IMR-90 (cell line): ENCODE measurements at regions not wholly inside any gene's neighbourhood (a gene's known extent, or its start where the extent isn't known, plus 50 kb on each side); places are given as distances from the start of the nearest gene placed in this dataset.
"Not testable (repeated sequence)": the region's sequence is repeated elsewhere in the genome, so short reads cannot be mapped to it uniquely, and the experiment has no call there.

ENCODE experiments used
- ATAC-seq: fragments of 200-7000 bp; cut with Tn5 transposase; 2 replicates; pipeline ENCODE4 v1.9.1; 2020; ENCODE audit warnings: low read depth, mild to moderate bottlenecking, moderate library complexity
- BruUV-seq: library from RNA; stranded (reverse); fragments of 400-500 nt; replicated peaks from 2 replicates; lab custom pipeline; 2021; lab: Mats Ljungman, UMichigan
- CTCF ChIA-PET: fragments of 300-600 bp; formaldehyde crosslinking; extraction: SDS; loops from one replicate; lab custom pipeline; 2021; ENCODE audit warnings: antibody characterized with exemption; lab: Yijun Ruan, JAX
- POLR2A ChIA-PET: fragments of 300-600 bp; sonication (Branson Sonifier 250); formaldehyde crosslinking; loops from one replicate; lab custom pipeline; 2022; ENCODE audit warnings: antibody characterized with exemption; ENCODE audit not compliant: unreplicated experiment; lab: Charles Lee
- DNase-seq: peaks from one replicate; pipeline ENCODE4 v3.0.0; 2013
- H2AFZ ChIP-seq: replicated peaks from 2 replicates; pipeline ENCODE3; 2013; ENCODE audit warnings: low read length, mild to moderate bottlenecking; ENCODE audit not compliant: poor library complexity
- H2AK5ac ChIP-seq: 2 replicates; pipeline ENCODE4 v1.6.1; 2013; ENCODE audit warnings: low read depth, low read length, inconsistent platforms
- H2AK9ac ChIP-seq: replicated peaks from 2 replicates; pipeline ENCODE3; 2013; ENCODE audit warnings: mild to moderate bottlenecking, low read depth, low read length, moderate library complexity; ENCODE audit not compliant: poor library complexity
- H2BK120ac ChIP-seq: 2 replicates; pipeline ENCODE4 v1.6.1; 2013; ENCODE audit warnings: low read depth, low read length, inconsistent platforms
- H2BK15ac ChIP-seq: 3 replicates; pipeline ENCODE4 v1.6.1; 2013; ENCODE audit warnings: low read depth, low read length, inconsistent platforms
- H2BK20ac ChIP-seq: 2 replicates; pipeline ENCODE4 v1.6.1; 2013; ENCODE audit warnings: low read depth, mild to moderate bottlenecking, inconsistent platforms, low read length, moderate library complexity
- H2BK5ac ChIP-seq: 2 replicates; pipeline ENCODE4 v1.6.1; 2013; ENCODE audit warnings: mild to moderate bottlenecking, low read depth, low read length, inconsistent platforms; ENCODE audit not compliant: poor library complexity, severe bottlenecking
- H3K14ac ChIP-seq: replicated peaks from 2 replicates; pipeline ENCODE4 v1.6.1; 2013; ENCODE audit warnings: low read depth, low read length, inconsistent platforms
- H3K18ac ChIP-seq: 2 replicates; pipeline ENCODE4 v1.6.1; 2013; ENCODE audit warnings: low read depth, low read length, control low read depth
- H3K23ac ChIP-seq: 2 replicates; pipeline ENCODE4 v1.6.1; 2013; ENCODE audit warnings: low read depth, low read length, inconsistent platforms
- H3K27ac ChIP-seq: 2 replicates; pipeline ENCODE4 v1.5.1; 2013; ENCODE audit warnings: mild to moderate bottlenecking, control low read depth, low read length; ENCODE audit not compliant: insufficient read depth
- H3K27me3 ChIP-seq: 2 replicates; pipeline ENCODE4 v1.6.1; 2013; ENCODE audit warnings: low read length; ENCODE audit not compliant: control insufficient read depth, insufficient read depth
- H3K36me3 ChIP-seq: 2 replicates; pipeline ENCODE4 v1.6.1; 2013; ENCODE audit warnings: low read length, mixed read lengths; ENCODE audit not compliant: control insufficient read depth, insufficient read depth
- H3K4ac ChIP-seq: 2 replicates; pipeline ENCODE4 v1.6.1; 2013; ENCODE audit warnings: low read depth, low read length, inconsistent platforms
- H3K4me1 ChIP-seq: 2 replicates; pipeline ENCODE4 v1.6.1; 2013; ENCODE audit warnings: low read length, mixed read lengths; ENCODE audit not compliant: control insufficient read depth, insufficient read depth
- H3K4me2 ChIP-seq: 2 replicates; pipeline ENCODE4 v1.6.1; 2013; ENCODE audit warnings: low read depth, mild to moderate bottlenecking, control low read depth, low read length, moderate library complexity
- H3K4me3 ChIP-seq: 2 replicates; pipeline ENCODE4 v1.5.1; 2013; ENCODE audit warnings: low read depth, mild to moderate bottlenecking, control low read depth, low read length, moderate library complexity; ENCODE audit not compliant: insufficient read depth
- H3K56ac ChIP-seq: 2 replicates; pipeline ENCODE4 v1.6.1; 2013; ENCODE audit warnings: low read length, inconsistent platforms; ENCODE audit not compliant: insufficient read depth; ENCODE audit errors: extremely low read depth
- H3K79me1 ChIP-seq, 2 experiments: 2 replicates each; pipeline ENCODE4 v1.6.1; 2013; ENCODE audit warnings: low read length in 2 of 2, inconsistent platforms in 1 of 2, low read depth in 1 of 2
- H3K9ac ChIP-seq: 2 replicates; pipeline ENCODE4 v1.6.1; 2013; ENCODE audit warnings: low read depth, low read length, control low read depth
- H3K9me1 ChIP-seq: 2 replicates; pipeline ENCODE4 v1.6.1; 2013; ENCODE audit warnings: low read length, inconsistent platforms; ENCODE audit not compliant: insufficient read depth
- H3K9me3 ChIP-seq: 2 replicates; pipeline ENCODE4 v1.6.1; 2013; ENCODE audit warnings: low read length; ENCODE audit not compliant: control insufficient read depth, insufficient read depth
- H4K20me1 ChIP-seq: 2 replicates; pipeline ENCODE4 v1.6.1; 2013; ENCODE audit warnings: low read length, inconsistent platforms; ENCODE audit not compliant: insufficient read depth
- H4K5ac ChIP-seq: 2 replicates; pipeline ENCODE4 v1.6.1; 2013; ENCODE audit warnings: mild to moderate bottlenecking, low read depth, low read length, control low read depth
- H4K8ac ChIP-seq, 2 experiments: 2 replicates each; pipeline ENCODE4 v1.6.1; 2013; ENCODE audit warnings: low read depth in 2 of 2, low read length in 2 of 2, control low read depth in 1 of 2, inconsistent platforms in 1 of 2
- H4K91ac ChIP-seq: 2 replicates; pipeline ENCODE4 v1.6.1; 2013; ENCODE audit warnings: low read depth, low read length, inconsistent platforms; ENCODE audit not compliant: insufficient read depth
- WGBS, 2 experiments: methylation state at CpG; one replicate each; pipeline versions ENCODE4 v1.1.5 to v1.1.7; 2013; ENCODE audit warnings: missing lambda C conversion rate in 2 of 2; ENCODE audit not compliant: insufficient read length in 1 of 2; ENCODE audit errors: extremely low coverage in 2 of 2; 5-methylcytosine and 5-hydroxymethylcytosine counted together
- dilution Hi-C: fragments of 300-500 bp; cut with HindIII; formaldehyde crosslinking; loops from one replicate; pipeline ENCODE4 v1.14.3; 2018; ENCODE audit warnings: low sequenced_read_pairs; ENCODE audit not compliant: unreplicated experiment
- in situ Hi-C: fragments of 300-500 bp; cut with MboI; formaldehyde crosslinking; loops from 3 replicates; pipeline ENCODE4 v1.14.3; 2019; ENCODE audit warnings: low sequenced_read_pairs, inconsistent platforms, mixed read lengths
- intact Hi-C: fragments of 100-400 bp; cut with micrococcal nuclease; formaldehyde crosslinking; loops from 2 replicates; pipeline ENCODE4 v1.10.0; 2022

DNA sequence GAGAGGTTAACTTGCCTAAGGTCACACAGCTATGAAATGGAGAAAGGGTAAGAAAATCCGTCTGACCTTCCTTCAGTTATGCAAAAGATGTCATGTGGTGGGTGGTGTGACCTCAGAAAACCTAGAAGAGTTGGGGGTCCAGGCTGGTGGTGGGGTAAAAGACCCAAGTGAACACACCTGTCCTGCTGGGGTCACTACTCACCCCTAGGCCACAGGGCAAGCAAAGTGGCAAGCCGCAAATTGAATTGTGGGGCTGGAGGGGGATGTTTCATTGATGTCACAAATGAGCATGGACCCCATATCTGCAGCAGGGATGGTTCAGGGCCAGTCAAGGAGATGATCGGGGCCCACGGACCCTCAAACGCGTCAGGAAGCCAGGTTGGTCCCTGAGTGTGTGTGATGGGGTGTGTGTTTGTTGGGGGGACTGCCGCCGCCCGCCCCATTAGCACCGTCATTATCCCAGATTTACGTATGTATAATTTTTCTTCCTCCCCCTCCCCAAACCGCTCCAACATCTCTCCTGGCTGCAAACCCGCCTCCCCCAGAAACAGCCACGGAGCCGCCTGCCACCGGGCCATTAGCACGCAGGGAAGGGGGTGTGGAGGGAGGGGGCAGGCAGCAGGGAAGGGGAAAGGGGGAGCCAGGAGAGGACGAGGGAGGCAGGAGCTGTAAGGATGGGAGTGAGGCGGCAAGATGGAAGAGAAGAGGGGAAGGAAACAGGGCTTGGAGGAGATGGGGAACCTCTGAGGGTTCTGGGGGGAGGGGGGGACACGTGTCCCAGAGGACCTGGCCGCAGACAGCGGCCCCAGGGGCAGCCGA, 157.4 kb downstream of the CRLF3 start:
- peak overlapping the region; percentile 28; the same call in 1 of the 2 replicates for H3K4me2 ChIP-seq

GRCh38 chr17:30663727-30664455, 160.6 kb downstream of the CRLF3 start:
- H3K4me1 ChIP-seq, BruUV-seq, H3K27ac ChIP-seq, H3K36me3 ChIP-seq, CTCF ChIA-PET, H2AK9ac ChIP-seq, H2BK15ac ChIP-seq, DNase-seq, H4K20me1 ChIP-seq, H3K18ac ChIP-seq, H2AK5ac ChIP-seq, H3K4me2 ChIP-seq, H2BK5ac ChIP-seq, H3K9ac ChIP-seq, in situ Hi-C loops, H4K5ac ChIP-seq, H2AFZ ChIP-seq, H3K14ac ChIP-seq, dilution Hi-C loops, H4K8ac ChIP-seq, H3K79me1 ChIP-seq, ATAC-seq, H3K4ac ChIP-seq, H3K9me1 ChIP-seq, H3K56ac ChIP-seq, H2BK20ac ChIP-seq, H2BK120ac ChIP-seq, intact Hi-C loops, H3K27me3 ChIP-seq, H4K91ac ChIP-seq, H3K9me3 ChIP-seq, H3K4me3 ChIP-seq, POLR2A ChIA-PET, H3K23ac ChIP-seq: not testable (repeated sequence)
- WGBS, 2 experiments, result no CpG with 5 or more reads among the region's 12 CpGs

More for the DNA sequence above, 157.4 kb downstream of the CRLF3 start:
- CTCF ChIA-PET, H2BK5ac ChIP-seq, H3K27ac ChIP-seq, H3K9ac ChIP-seq, H2BK120ac ChIP-seq, H3K36me3 ChIP-seq, in situ Hi-C loops, H3K4ac ChIP-seq, H3K14ac ChIP-seq, H3K18ac ChIP-seq, H3K4me3 ChIP-seq, H2BK15ac ChIP-seq, H2AK9ac ChIP-seq, H3K4me1 ChIP-seq, POLR2A ChIA-PET, H2AK5ac ChIP-seq, H4K20me1 ChIP-seq, dilution Hi-C loops, H3K79me1 ChIP-seq, H2BK20ac ChIP-seq, ATAC-seq, H3K27me3 ChIP-seq, H3K56ac ChIP-seq, H3K23ac ChIP-seq, H4K91ac ChIP-seq, H2AFZ ChIP-seq, BruUV-seq, H3K9me3 ChIP-seq, intact Hi-C loops, H3K9me1 ChIP-seq, DNase-seq: not testable (repeated sequence)
- Histone ChIP-seq H4K5ac (peak overlapping the region; percentile 56; the same call in 1 of the 2 replicates), H4K8ac (0 out of 4 replicates have a peak overlapping the region, but pooled peaks of 1 of the 2 experiments have one; percentile 25)
- 0% methylated on average over 1 of the region's 23 CpGs; no CpG with 5 or more reads in 1 of the 2 experiments for WGBS, 2 experiments
